Bronchial epithelial cell (primary cell): ENCODE measurements at regions not wholly inside any gene's neighbourhood (a gene's known extent, or its start where the extent isn't known, plus 50 kb on each side); places are given as distances from the start of the nearest gene placed in this dataset.

Source experiments
- DNase-seq: peaks from one replicate; pipeline ENCODE4 v3.0.0-alpha.2; 2010; ENCODE audit warnings: low read depth
- FAIRE-seq: peaks from 2 replicates; lab custom pipeline; 2011; peaks lifted over from hg19 to GRCh38; lab: Jason Lieb, UNC
- H3K27me3 ChIP-seq: 2 replicates; pipeline ENCODE4 v1.5.1; 2011; ENCODE audit warnings: low read length; ENCODE audit not compliant: control insufficient read depth, insufficient read depth
- H3K36me3 ChIP-seq: 2 replicates; pipeline ENCODE4 v1.5.1; 2011; ENCODE audit warnings: low read length; ENCODE audit not compliant: control insufficient read depth, insufficient read depth
- H3K4me3 ChIP-seq: 2 replicates; pipeline ENCODE4 v1.5.1; 2011; ENCODE audit warnings: mild to moderate bottlenecking, low read depth, low read length, control low read depth
- CTCF ChIP-seq: IDR thresholded peaks from 2 replicates; pipeline ENCODE4 v1.5.1; 2011; ENCODE audit warnings: mild to moderate bottlenecking, moderate library complexity, low read length, control low read depth, inconsistent platforms; ENCODE audit not compliant: insufficient read depth, severe bottlenecking

- no peak overlapping the region for H3K4me3 ChIP-seq
- no peak for TF ChIP-seq CTCF
- no peaks in the 10 kb centered on the region for H3K36me3 ChIP-seq
- DNase-seq, result no peak
- FAIRE-seq, result no peak
- H3K27me3 ChIP-seq, result no peaks in the 10 kb centered on the region
Observed at GRCh38 chr7:153027904-153028303, 268.4 kb downstream of the ACTR3B start.

- no peak for TF ChIP-seq CTCF
- no peaks in the 10 kb centered on the region for H3K36me3 ChIP-seq
- FAIRE-seq, result no peak
- H3K27me3 ChIP-seq, result no peaks in the 10 kb centered on the region
- H3K4me3 ChIP-seq, result no peak overlapping the region
- no peak for DNase-seq
Observed at GRCh38 chr7:153030976-153031375, 271.4 kb downstream of the ACTR3B start.

- Histone ChIP-seq H3K27me3 (no peaks in the 10 kb centered on the region), H3K4me3 (no peak overlapping the region), H3K36me3 (no peaks in the 10 kb centered on the region)
- TF ChIP-seq CTCF, result no peak
- no peak for DNase-seq
- no peak for FAIRE-seq
Observed at GRCh38 chr7:153034791-153035190, 275.2 kb downstream of the ACTR3B start.

GRCh38 chr7:153036396-153037063 lies 277.0 kb downstream of the ACTR3B start:
- no peak for TF ChIP-seq CTCF
- DNase-seq, result no peak
- H3K4me3 ChIP-seq, result no peak overlapping the region
- no peaks in the 10 kb centered on the region for H3K27me3 ChIP-seq
- FAIRE-seq, result no peak
- H3K36me3 ChIP-seq, result no peaks in the 10 kb centered on the region

- Histone ChIP-seq H3K4me3 (no peak overlapping the region), H3K27me3 (no peaks in the 10 kb centered on the region), H3K36me3 (no peaks in the 10 kb centered on the region)
- DNase-seq, result no peak
- FAIRE-seq, result no peak
- no peak for TF ChIP-seq CTCF
Observed at GRCh38 chr7:153043440-153043839, 283.9 kb downstream of the ACTR3B start.

GRCh38 chr7:153044981-153045380 lies 285.4 kb downstream of the ACTR3B start:
- no peak for TF ChIP-seq CTCF
- FAIRE-seq (no peak), DNase-seq (no peak)
- no peaks in the 10 kb centered on the region for H3K27me3 ChIP-seq
- no peaks in the 10 kb centered on the region for H3K36me3 ChIP-seq
- no peak overlapping the region for H3K4me3 ChIP-seq
